ENCODE measurements at regions not wholly inside any gene's neighbourhood (a gene's known extent, or its start where the extent isn't known, plus 50 kb on each side); places are given as distances from the start of the nearest gene placed in this dataset.

GRCh38 chr4:137452799-137453198 is 79.5 kb downstream of the PCDH18 start:
- Histone ChIP-seq H3K4me3 (no peak overlapping the region), H3K27ac (replicated peaks) (no peak overlapping the region), H3K36me3 (no peaks in the 10 kb centered on the region), H3K4me1 (no peaks in the 10 kb centered on the region), H3K9me3 (replicated peaks) (no peaks in the 10 kb centered on the region), H3K27me3 (ENCODE audit: low read depth) (no peaks in the 10 kb centered on the region)
- DNase-seq, result no peak
- TF ChIP-seq, protein P1, sequence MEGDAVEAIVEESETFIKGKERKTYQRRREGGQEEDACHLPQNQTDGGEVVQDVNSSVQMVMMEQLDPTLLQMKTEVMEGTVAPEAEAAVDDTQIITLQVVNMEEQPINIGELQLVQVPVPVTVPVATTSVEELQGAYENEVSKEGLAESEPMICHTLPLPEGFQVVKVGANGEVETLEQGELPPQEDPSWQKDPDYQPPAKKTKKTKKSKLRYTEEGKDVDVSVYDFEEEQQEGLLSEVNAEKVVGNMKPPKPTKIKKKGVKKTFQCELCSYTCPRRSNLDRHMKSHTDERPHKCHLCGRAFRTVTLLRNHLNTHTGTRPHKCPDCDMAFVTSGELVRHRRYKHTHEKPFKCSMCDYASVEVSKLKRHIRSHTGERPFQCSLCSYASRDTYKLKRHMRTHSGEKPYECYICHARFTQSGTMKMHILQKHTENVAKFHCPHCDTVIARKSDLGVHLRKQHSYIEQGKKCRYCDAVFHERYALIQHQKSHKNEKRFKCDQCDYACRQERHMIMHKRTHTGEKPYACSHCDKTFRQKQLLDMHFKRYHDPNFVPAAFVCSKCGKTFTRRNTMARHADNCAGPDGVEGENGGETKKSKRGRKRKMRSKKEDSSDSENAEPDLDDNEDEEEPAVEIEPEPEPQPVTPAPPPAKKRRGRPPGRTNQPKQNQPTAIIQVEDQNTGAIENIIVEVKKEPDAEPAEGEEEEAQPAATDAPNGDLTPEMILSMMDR (IDR thresholded peaks at IDR 0.05; ENCODE audit: borderline replicate concordance), result no peak
- intact Hi-C loops (cut with micrococcal nuclease), result no loop called here

- Histone ChIP-seq H3K4me1 (no peaks in the 10 kb centered on the region), H3K27me3 (ENCODE audit: low read depth) (no peaks in the 10 kb centered on the region), H3K9me3 (replicated peaks) (no peaks in the 10 kb centered on the region), H3K27ac (replicated peaks) (no peak overlapping the region), H3K36me3 (no peaks in the 10 kb centered on the region), H3K4me3 (no peak overlapping the region)
- no peak for DNase-seq
- intact Hi-C loops (cut with micrococcal nuclease), result no loop called here
- TF ChIP-seq, protein P1 (IDR thresholded peaks at IDR 0.05; ENCODE audit: borderline replicate concordance), result no peak
Observed at GRCh38 chr4:137451172-137451825, 81.0 kb downstream of the PCDH18 start.

- Histone ChIP-seq H3K36me3 (no peaks in the 10 kb centered on the region), H3K4me3 (no peak overlapping the region), H3K27ac (replicated peaks) (no peak overlapping the region), H3K4me1 (no peaks in the 10 kb centered on the region), H3K9me3 (replicated peaks) (no peaks in the 10 kb centered on the region), H3K27me3 (ENCODE audit: low read depth) (no peaks in the 10 kb centered on the region)
- TF ChIP-seq, protein P1 (IDR thresholded peaks at IDR 0.05; ENCODE audit: borderline replicate concordance), result no peak
- intact Hi-C loops (cut with micrococcal nuclease), result no loop called here
- DNase-seq, result no peak
Observed at GRCh38 chr4:137448402-137448801, 83.9 kb downstream of the PCDH18 start.

- no peak overlapping the region for H3K4me3 ChIP-seq
- no peak overlapping the region for H3K27ac ChIP-seq (replicated peaks)
- no peaks in the 10 kb centered on the region for H3K27me3 ChIP-seq (ENCODE audit: low read depth)
- H3K36me3 ChIP-seq, result no peaks in the 10 kb centered on the region
- TF ChIP-seq, protein P1 (IDR thresholded peaks at IDR 0.05; ENCODE audit: borderline replicate concordance), result no peak
- H3K9me3 ChIP-seq (replicated peaks), result no peaks in the 10 kb centered on the region
- intact Hi-C loops (cut with micrococcal nuclease), result no loop called here
- H3K4me1 ChIP-seq, result no peaks in the 10 kb centered on the region
- no peak for DNase-seq
Observed at GRCh38 chr4:137446071-137446470, 86.2 kb downstream of the PCDH18 start.

DNA sequence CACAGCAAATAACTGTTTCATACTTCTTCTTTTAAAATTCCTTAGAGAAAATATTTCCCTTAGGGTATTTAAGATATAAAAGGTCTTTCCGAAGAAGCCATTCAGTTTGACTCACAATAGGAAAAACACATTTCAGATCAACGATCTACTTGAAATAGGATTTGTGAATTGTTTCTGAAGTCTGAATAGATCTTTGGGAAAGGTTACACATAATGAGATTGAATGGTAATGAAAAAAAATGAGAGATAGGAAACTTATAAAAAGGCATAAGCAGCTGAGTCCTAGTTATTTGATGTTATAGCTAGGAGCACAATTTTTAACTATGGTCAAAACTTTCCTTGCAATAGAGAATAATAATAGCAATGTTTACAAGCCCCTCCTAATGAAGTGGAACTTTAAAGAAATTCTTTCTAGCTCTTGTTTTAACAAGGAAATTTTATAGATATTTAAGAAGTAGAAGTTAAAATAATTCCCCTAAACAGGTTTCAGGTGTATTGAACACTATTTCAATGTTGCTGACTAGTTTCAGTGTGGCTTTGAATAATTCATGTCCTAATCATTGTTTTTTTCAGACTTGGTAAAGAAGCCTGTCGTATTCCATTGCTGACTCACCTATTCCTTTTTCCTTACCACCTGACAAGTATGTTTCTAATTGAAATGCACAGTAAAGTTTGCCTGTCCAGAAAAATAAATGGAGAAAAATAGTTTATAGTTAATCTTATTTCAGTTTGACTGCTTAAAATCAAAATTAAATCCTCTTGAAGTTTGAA is 89.1 kb downstream of the PCDH18 start:
- no peak overlapping the region for H3K4me3 ChIP-seq
- peaks cover 4% of the 10 kb centered on the region for H3K9me3 ChIP-seq (replicated peaks)
- TF ChIP-seq, protein P1 (IDR thresholded peaks at IDR 0.05; ENCODE audit: borderline replicate concordance), result no peak
- intact Hi-C loops (cut with micrococcal nuclease), result no loop called here
- DNase-seq, result no peak
- no peak overlapping the region for H3K27ac ChIP-seq (replicated peaks)
- H3K36me3 ChIP-seq, result no peaks in the 10 kb centered on the region
- H3K4me1 ChIP-seq, result no peaks in the 10 kb centered on the region
- H3K27me3 ChIP-seq (ENCODE audit: low read depth), result no peaks in the 10 kb centered on the region
